OCI-LY1 (cell line): ENCODE measurements at regions not wholly inside any gene's neighbourhood (a gene's known extent, or its start where the extent isn't known, plus 50 kb on each side); places are given as distances from the start of the nearest gene placed in this dataset.

Experiments used
- H2AFZ ChIP-seq: fragments of 200-600 bp; sonication (generic), shearing (Covaris generic); 2 replicates; pipeline ENCODE4 v1.6.0; 2014; ENCODE audit warnings: antibody characterized with exemption, mild to moderate bottlenecking, low read length
- H3F3A ChIP-seq: fragments of 200-600 bp; sonication (generic), shearing (Covaris generic); 2 replicates; pipeline ENCODE4 v1.6.0; 2014; ENCODE audit warnings: mild to moderate bottlenecking, antibody characterized with exemption, low read length, moderate library complexity; ENCODE audit not compliant: insufficient read depth
- H3K27ac ChIP-seq: fragments of 200-600 bp; sonication (generic); 2 replicates; pipeline ENCODE4 v1.5.1; 2014; ENCODE audit warnings: low read length, mixed run types, mild to moderate bottlenecking, low read depth; ENCODE audit not compliant: poor library complexity, severe bottlenecking
- H3K27me3 ChIP-seq: fragments of 200-600 bp; sonication (generic); 2 replicates; pipeline ENCODE4 v1.6.0; 2014; ENCODE audit warnings: antibody characterized with exemption, mild to moderate bottlenecking, low read length, moderate library complexity; ENCODE audit not compliant: insufficient read depth
- H3K36me3 ChIP-seq: fragments of 200-600 bp; sonication (generic); 2 replicates; pipeline ENCODE4 v1.6.1; 2014; ENCODE audit warnings: mild to moderate bottlenecking, antibody characterized with exemption, low read length, moderate library complexity, mixed read lengths; ENCODE audit not compliant: insufficient read depth
- H3K4me1 ChIP-seq: fragments of 200-600 bp; sonication (generic); 2 replicates; pipeline ENCODE4 v1.5.1; 2014; ENCODE audit warnings: mild to moderate bottlenecking, low read length, moderate library complexity; ENCODE audit not compliant: insufficient read depth, severe bottlenecking
- H3K4me2 ChIP-seq: fragments of 200-600 bp; sonication (generic), shearing (Covaris generic); 2 replicates; pipeline ENCODE4 v1.6.1; 2014; ENCODE audit warnings: low read length
- H3K4me3 ChIP-seq: fragments of 200-600 bp; sonication (generic); 2 replicates; pipeline ENCODE4 v1.5.1; 2014; ENCODE audit warnings: low read length, low read depth, mild to moderate bottlenecking, mixed read lengths; ENCODE audit not compliant: poor library complexity, severe bottlenecking
- H3K79me2 ChIP-seq: fragments of 200-600 bp; shearing (Covaris generic); 2 replicates; pipeline ENCODE4 v1.6.1; 2016; ENCODE audit warnings: mixed run types, low read length, mixed read lengths; ENCODE audit not compliant: insufficient read depth
- H3K9ac ChIP-seq: fragments of 200-600 bp; sonication (generic), shearing (Covaris generic); 2 replicates; pipeline ENCODE4 v1.6.1; 2014; ENCODE audit warnings: mild to moderate bottlenecking, low read length, mixed read lengths
- H3K9me2 ChIP-seq: fragments of 200-600 bp; sonication (generic), shearing (Covaris generic); 2 replicates; pipeline ENCODE4 v1.6.1; 2014; ENCODE audit warnings: low read depth, mild to moderate bottlenecking, low read length, mixed read lengths
- H3K9me3 ChIP-seq: fragments of 200-600 bp; shearing (Covaris generic); 2 replicates; pipeline ENCODE4 v1.6.1; 2014; ENCODE audit warnings: low read length, mixed read lengths
- H4K20me1 ChIP-seq: fragments of 200-600 bp; sonication (generic), shearing (Covaris generic); 2 replicates; pipeline ENCODE4 v1.6.0; 2016; ENCODE audit warnings: mild to moderate bottlenecking, low read length; ENCODE audit not compliant: insufficient read depth
- CTCF ChIP-seq: fragments of 200-600 bp; sonication (generic), shearing (Covaris generic); IDR thresholded peaks from 2 replicates; pipeline ENCODE4 v1.5.1; 2017; ENCODE audit warnings: mild to moderate bottlenecking, antibody characterized with exemption, low read length, moderate library complexity, mixed read lengths
- EZH2 ChIP-seq: fragments of 200-600 bp; sonication (generic), shearing (Covaris generic); IDR thresholded peaks from 2 replicates; pipeline ENCODE4 v1.8.0; 2017; ENCODE audit warnings: borderline replicate concordance, mixed run types, mild to moderate bottlenecking, antibody characterized with exemption, low read length, moderate library complexity, mixed read lengths

GRCh38 chr2:176526995-176527901 lies 258.0 kb downstream of the MTX2 start:
- H2AFZ ChIP-seq: no peak overlapping the region
- no peaks in the 10 kb centered on the region for H3K9me3 ChIP-seq

GRCh38 chr2:176531608-176532007 lies 262.4 kb downstream of the MTX2 start:
- no peak for TF ChIP-seq EZH2
- TF ChIP-seq CTCF: no peak
- no peak overlapping the region for H3K4me2 ChIP-seq
- H3K27ac ChIP-seq: no peak overlapping the region
- no peaks in the 10 kb centered on the region for H3K36me3 ChIP-seq
- no peaks in the 10 kb centered on the region for H3K9me3 ChIP-seq
- H3K4me3 ChIP-seq: no peak overlapping the region
- H3K79me2 ChIP-seq: no peaks in the 10 kb centered on the region
- H3K4me1 ChIP-seq: no peaks in the 10 kb centered on the region
- H2AFZ ChIP-seq: no peak overlapping the region
- no peak overlapping the region for H3K9ac ChIP-seq
- no peaks in the 10 kb centered on the region for H3K9me2 ChIP-seq
- no peaks in the 10 kb centered on the region for H4K20me1 ChIP-seq
- no peaks in the 10 kb centered on the region for H3F3A ChIP-seq
- 0 out of 2 replicates have a peak, but pooled peaks cover 4% of the 10 kb centered on the region for H3K27me3 ChIP-seq

More at GRCh38 chr2:176526995-176527901, 258.0 kb downstream of the MTX2 start:
- Histone ChIP-seq H3K4me2 (no peak overlapping the region), H3K27me3 (no peaks in the 10 kb centered on the region), H3K9ac (no peak overlapping the region), H3K36me3 (no peaks in the 10 kb centered on the region), H3F3A (no peaks in the 10 kb centered on the region), H3K4me3 (no peak overlapping the region), H4K20me1 (no peaks in the 10 kb centered on the region), H3K27ac (no peak overlapping the region), H3K9me2 (no peaks in the 10 kb centered on the region), H3K79me2 (no peaks in the 10 kb centered on the region), H3K4me1 (no peaks in the 10 kb centered on the region)
- TF ChIP-seq CTCF (no peak), EZH2 (no peak)

GRCh38 chr2:176533505-176534193 lies 264.4 kb downstream of the MTX2 start:
- no peaks in the 10 kb centered on the region for H3K4me1 ChIP-seq
- no peak overlapping the region for H3K4me2 ChIP-seq
- H3K27me3 ChIP-seq: 0 out of 2 replicates have a peak, but pooled peaks cover 4% of the 10 kb centered on the region
- H3K9me2 ChIP-seq: no peaks in the 10 kb centered on the region
- H4K20me1 ChIP-seq: no peaks in the 10 kb centered on the region
- no peaks in the 10 kb centered on the region for H3K79me2 ChIP-seq
- H3K9me3 ChIP-seq: no peaks in the 10 kb centered on the region
- no peaks in the 10 kb centered on the region for H3K36me3 ChIP-seq
- H3K4me3 ChIP-seq: no peak overlapping the region
- no peak overlapping the region for H3K27ac ChIP-seq
- no peak overlapping the region for H2AFZ ChIP-seq
- no peak overlapping the region for H3K9ac ChIP-seq
- TF ChIP-seq EZH2 (no peak), CTCF (no peak)
- no peaks in the 10 kb centered on the region for H3F3A ChIP-seq
